Astrocyte of the spinal cord (primary cell): ENCODE measurements at regions not wholly inside any gene's neighbourhood (a gene's known extent, or its start where the extent isn't known, plus 50 kb on each side); places are given as distances from the start of the nearest gene placed in this dataset.

Source experiments
- DNase-seq: peaks from one replicate; pipeline ENCODE4 v3.0.0; 2011; ENCODE audit warnings: low read depth, low spot score
- H3K4me3 ChIP-seq: 2 replicates; pipeline ENCODE4 v1.5.1; 2011; ENCODE audit warnings: low read depth, mild to moderate bottlenecking, low read length, moderate library complexity
- in situ Hi-C: cut with HindIII; loops from 2 replicates; pipeline ENCODE4 v1.10.0; 2017; ENCODE audit warnings: low sequenced_read_pairs
- TF ChIP-seq, protein P1 (sequence below): IDR thresholded peaks from 2 replicates; pipeline ENCODE4 v1.5.1; 2012; ENCODE audit warnings: low read depth, mild to moderate bottlenecking, low read length, inconsistent platforms

DNA sequence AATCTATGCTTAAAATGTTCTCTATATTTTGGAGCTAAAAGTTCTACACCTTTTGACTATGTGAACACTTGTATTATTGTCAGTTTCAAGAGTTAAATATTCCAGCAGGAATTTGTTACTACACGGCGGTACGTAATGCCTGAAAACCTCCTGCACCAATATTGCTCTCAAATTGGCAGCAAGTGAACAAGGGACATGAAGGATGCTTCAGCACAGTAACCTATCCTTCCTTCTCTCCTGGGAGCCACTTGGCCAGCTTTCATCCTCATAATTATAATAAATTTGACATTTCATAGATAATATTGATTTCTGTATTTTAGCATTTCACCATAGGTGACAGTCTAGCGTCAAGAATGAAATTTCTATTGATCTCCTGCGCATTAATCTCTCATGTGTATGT lies 197.6 kb downstream of the NR4A2 start:
- in situ Hi-C loops, result no loop called here
- DNase-seq, result no peak

DNA sequence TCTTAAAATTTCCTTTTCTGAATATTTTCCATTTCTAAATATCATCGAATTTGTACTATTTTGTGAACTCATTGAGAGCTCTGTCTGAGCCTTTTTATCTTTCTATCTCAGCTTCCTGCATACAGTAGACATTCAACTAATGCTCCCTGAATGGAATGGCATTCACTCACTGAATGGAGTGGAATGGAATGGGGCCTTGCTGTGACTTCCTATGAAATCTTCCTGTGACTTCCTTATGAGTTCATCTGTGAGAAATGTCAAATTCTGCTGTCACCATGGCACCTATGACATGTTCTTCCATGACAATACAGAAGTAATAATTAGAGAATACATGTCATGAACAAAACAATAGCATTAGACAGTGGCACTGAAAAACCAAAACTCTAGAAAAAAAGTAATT lies 199.6 kb downstream of the NR4A2 start:
- no peak for DNase-seq
- H3K4me3 ChIP-seq, result no peak overlapping the region
- in situ Hi-C loops, result no loop called here
- TF ChIP-seq, protein P1, sequence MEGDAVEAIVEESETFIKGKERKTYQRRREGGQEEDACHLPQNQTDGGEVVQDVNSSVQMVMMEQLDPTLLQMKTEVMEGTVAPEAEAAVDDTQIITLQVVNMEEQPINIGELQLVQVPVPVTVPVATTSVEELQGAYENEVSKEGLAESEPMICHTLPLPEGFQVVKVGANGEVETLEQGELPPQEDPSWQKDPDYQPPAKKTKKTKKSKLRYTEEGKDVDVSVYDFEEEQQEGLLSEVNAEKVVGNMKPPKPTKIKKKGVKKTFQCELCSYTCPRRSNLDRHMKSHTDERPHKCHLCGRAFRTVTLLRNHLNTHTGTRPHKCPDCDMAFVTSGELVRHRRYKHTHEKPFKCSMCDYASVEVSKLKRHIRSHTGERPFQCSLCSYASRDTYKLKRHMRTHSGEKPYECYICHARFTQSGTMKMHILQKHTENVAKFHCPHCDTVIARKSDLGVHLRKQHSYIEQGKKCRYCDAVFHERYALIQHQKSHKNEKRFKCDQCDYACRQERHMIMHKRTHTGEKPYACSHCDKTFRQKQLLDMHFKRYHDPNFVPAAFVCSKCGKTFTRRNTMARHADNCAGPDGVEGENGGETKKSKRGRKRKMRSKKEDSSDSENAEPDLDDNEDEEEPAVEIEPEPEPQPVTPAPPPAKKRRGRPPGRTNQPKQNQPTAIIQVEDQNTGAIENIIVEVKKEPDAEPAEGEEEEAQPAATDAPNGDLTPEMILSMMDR, result no peak

More for the DNA sequence above, 197.6 kb downstream of the NR4A2 start:
- H3K4me3 ChIP-seq, result no peak overlapping the region
- TF ChIP-seq, protein P1, result no peak

DNA sequence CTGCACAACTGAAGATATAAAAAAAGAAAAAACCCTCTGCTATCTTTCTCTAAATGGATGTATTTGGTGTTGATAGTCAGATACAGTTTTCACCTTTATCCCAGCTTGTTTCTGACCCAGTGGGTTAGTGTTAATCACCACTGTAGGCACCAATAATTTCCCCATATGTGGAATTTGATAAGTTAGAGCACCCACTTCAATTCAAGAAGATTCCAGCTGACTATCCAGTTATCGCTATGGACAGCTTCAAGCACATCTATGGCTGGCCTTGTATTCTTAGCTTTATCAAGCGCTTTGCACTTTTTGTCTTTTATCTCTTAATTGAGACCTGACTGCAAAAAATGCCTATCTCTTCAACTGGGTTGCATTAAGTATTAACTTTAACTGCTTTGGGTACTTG lies 200.4 kb downstream of the NR4A2 start:
- in situ Hi-C loops, result no loop called here
- DNase-seq, result no peak
- TF ChIP-seq, protein P1, result no peak
- H3K4me3 ChIP-seq, result no peak overlapping the region

DNA sequence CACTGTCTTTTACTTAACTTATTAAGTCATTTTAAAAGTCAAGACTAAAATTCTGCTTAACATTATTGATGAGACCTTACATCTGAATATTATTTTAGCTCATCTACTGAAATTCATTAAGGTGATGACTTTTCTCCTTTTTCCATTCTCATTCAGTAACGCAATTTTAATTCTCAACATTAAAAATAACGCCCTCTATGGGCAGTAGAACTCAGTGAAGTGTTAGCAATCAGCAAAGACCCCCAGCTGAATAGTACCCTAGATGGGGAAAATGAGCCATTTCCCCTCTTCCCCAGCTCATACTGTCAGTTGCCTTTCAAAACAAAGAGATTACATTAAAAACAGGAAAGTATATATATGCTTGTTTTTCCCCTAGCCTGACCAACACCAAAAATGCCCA lies 203.3 kb downstream of the NR4A2 start:
- no peak for DNase-seq
- H3K4me3 ChIP-seq, result no peak overlapping the region
- TF ChIP-seq, protein P1, result no peak
- in situ Hi-C loops, result no loop called here

DNA sequence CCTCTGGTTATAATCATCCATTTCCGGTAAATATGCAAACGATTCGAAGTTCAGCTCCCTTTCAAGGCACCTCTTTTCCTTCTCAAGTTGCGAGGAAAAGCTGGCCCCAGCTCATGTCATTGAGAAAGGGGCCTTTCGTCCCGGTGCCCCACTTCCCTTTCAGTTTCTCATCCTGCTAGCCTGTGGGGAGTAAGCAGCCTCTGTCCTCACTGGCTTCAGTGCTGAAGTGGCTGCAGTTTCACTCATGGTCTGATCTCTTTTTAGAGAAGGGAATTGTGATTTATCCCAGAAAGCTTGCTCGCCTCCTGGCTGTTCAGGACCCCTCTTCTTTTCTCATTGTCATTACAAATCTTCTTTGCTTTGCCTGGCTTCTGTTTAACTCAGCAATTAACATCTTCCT lies 207.5 kb downstream of the NR4A2 start:
- in situ Hi-C loops, result no loop called here

DNA sequence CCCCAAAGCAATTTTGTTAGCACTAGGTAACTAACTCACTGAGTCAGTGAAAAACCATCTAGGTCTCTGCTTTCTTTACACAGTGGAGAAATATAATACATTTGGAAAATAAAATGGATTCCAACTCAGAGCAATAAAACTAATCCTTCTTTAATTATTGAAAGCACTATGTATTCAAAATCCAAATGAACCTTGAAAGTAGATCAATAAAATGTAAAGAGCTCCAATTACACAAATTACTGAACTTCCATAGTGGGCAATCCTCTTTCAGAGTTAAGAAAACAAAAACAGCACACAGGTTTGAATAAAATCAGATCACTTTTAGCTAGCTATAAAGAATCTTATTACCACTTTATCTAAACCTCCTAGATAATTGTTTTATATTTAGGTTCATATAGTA lies 208.1 kb downstream of the NR4A2 start:
- DNase-seq, result no peak
- TF ChIP-seq, protein P1, result no peak
- H3K4me3 ChIP-seq, result no peak overlapping the region
- in situ Hi-C loops, result no loop called here

More for the DNA sequence above, 207.5 kb downstream of the NR4A2 start:
- no peak overlapping the region for H3K4me3 ChIP-seq
- TF ChIP-seq, protein P1, result no peak
- DNase-seq, result no peak
